WTC11 (cell line): ENCODE measurements at regions not wholly inside any gene's neighbourhood (a gene's known extent, or its start where the extent isn't known, plus 50 kb on each side); places are given as distances from the start of the nearest gene placed in this dataset.

Experiments used
- ATAC-seq: fragments of 200-7000 bp; cut with Tn5 transposase; 2 replicates; pipeline ENCODE4 v1.10.0; 2021; ENCODE audit warnings: mild to moderate bottlenecking, moderate library complexity
- CTCF ChIA-PET: fragments of 300-600 bp; sonication (Branson Sonifier 250); formaldehyde crosslinking; loops from one replicate; lab custom pipeline; 2021; ENCODE audit warnings: antibody characterized with exemption; lab: Charles Lee
- POLR2A ChIA-PET: fragments of 350-600 bp; sonication (Branson Sonifier 250); formaldehyde crosslinking; loops from one replicate; lab custom pipeline; 2021; ENCODE audit warnings: antibody characterized with exemption; lab: Charles Lee
- DNase-seq: peaks from one replicate; pipeline ENCODE4 v3.0.0; 2021; ENCODE audit warnings: low spot score
- H3K27ac Mint-ChIP-seq: 2 replicates; pipeline ENCODE4 v1.8.0; 2021; ENCODE audit warnings: mixed read lengths
- H3K27me3 Mint-ChIP-seq: 2 replicates; pipeline ENCODE4 v1.8.0; 2021; ENCODE audit warnings: low read depth, mild to moderate bottlenecking, moderate library complexity, mixed read lengths
- H3K36me3 Mint-ChIP-seq: 2 replicates; pipeline ENCODE4 v1.8.0; 2021; ENCODE audit warnings: mixed read lengths
- H3K4me1 Mint-ChIP-seq: 2 replicates; pipeline ENCODE4 v1.8.0; 2022; ENCODE audit warnings: mixed read lengths
- H3K4me3 Mint-ChIP-seq: 2 replicates; pipeline ENCODE4 v1.8.0; 2021; ENCODE audit warnings: mild to moderate bottlenecking, moderate library complexity, mixed read lengths
- H3K9me3 Mint-ChIP-seq: 2 replicates; pipeline ENCODE4 v1.8.0; 2021; ENCODE audit warnings: mixed read lengths
- CREM ChIP-seq: sonication (generic); formaldehyde crosslinking; IDR thresholded peaks from 2 replicates; pipeline ENCODE4 v1.8.1; 2022; ENCODE audit warnings: mild to moderate bottlenecking, missing genetic modification reagents, moderate library complexity
- CTCF ChIP-seq: fragments of 200-600 bp; IDR thresholded peaks from 2 replicates; pipeline ENCODE4 v1.8.0; 2022; ENCODE audit warnings: antibody characterized with exemption
- ELF4 ChIP-seq: sonication (generic); formaldehyde crosslinking; IDR thresholded peaks from 2 replicates; pipeline ENCODE4 v1.8.1; 2022; ENCODE audit warnings: low read depth, mild to moderate bottlenecking, moderate library complexity, missing genetic modification reagents
- ERG ChIP-seq: fragments of 250-450 bp; sonication (Bioruptor Pico); IDR thresholded peaks from 2 replicates; pipeline ENCODE4 v1.8.0; 2021; ENCODE audit warnings: mild to moderate bottlenecking
- GTF2I ChIP-seq: fragments of 250-450 bp; sonication (Bioruptor Pico); conservative IDR thresholded peaks from 2 replicates; pipeline ENCODE4 v1.4.0; 2021; ENCODE audit warnings: mild to moderate bottlenecking
- NFATC4 ChIP-seq: fragments of 250-450 bp; sonication (Bioruptor Pico); IDR thresholded peaks from 2 replicates; pipeline ENCODE4 v1.9.0; 2021; ENCODE audit warnings: mild to moderate bottlenecking
- NR1H2 ChIP-seq: sonication (generic); formaldehyde crosslinking; IDR thresholded peaks from 2 replicates; pipeline ENCODE4 v1.9.0; 2021; ENCODE audit warnings: mild to moderate bottlenecking, moderate library complexity, missing genetic modification reagents
- SOX15 ChIP-seq: fragments of 250-450 bp; sonication (Bioruptor Pico); IDR thresholded peaks from 2 replicates; pipeline ENCODE4 v1.9.0; 2021; ENCODE audit warnings: mild to moderate bottlenecking
- TCF7 ChIP-seq: sonication (generic); formaldehyde crosslinking; IDR thresholded peaks from 2 replicates; pipeline ENCODE4 v1.8.0; 2022; ENCODE audit warnings: mild to moderate bottlenecking, low read depth, missing genetic modification reagents, moderate library complexity
- ZNF121 ChIP-seq: sonication (generic); formaldehyde crosslinking; IDR thresholded peaks from 2 replicates; pipeline ENCODE4 v1.8.0; 2023; ENCODE audit warnings: missing genetic modification reagents
- ZNF138 ChIP-seq: sonication (generic); formaldehyde crosslinking; conservative IDR thresholded peaks from 2 replicates; pipeline ENCODE4 v1.8.1; 2022; ENCODE audit warnings: mild to moderate bottlenecking, moderate library complexity, missing genetic modification reagents
- ZNF232 ChIP-seq: sonication (generic); formaldehyde crosslinking; IDR thresholded peaks from 2 replicates; pipeline ENCODE4 v1.8.0; 2022; ENCODE audit warnings: mild to moderate bottlenecking, missing genetic modification reagents
- ZNF263 ChIP-seq: sonication (generic); formaldehyde crosslinking; IDR thresholded peaks from 2 replicates; pipeline ENCODE4 v1.8.1; 2022; ENCODE audit warnings: low read depth, mild to moderate bottlenecking, moderate library complexity, missing genetic modification reagents
- TF ChIP-seq, protein P1 (sequence below): sonication (generic); formaldehyde crosslinking; conservative IDR thresholded peaks from 2 replicates; pipeline ENCODE4 v1.8.1; 2023; ENCODE audit warnings: mild to moderate bottlenecking, low read depth, missing genetic modification reagents, moderate library complexity

- ChIA-PET POLR2A (no interaction called here), CTCF (interaction anchor here (1.5 kb wide), 1 partner anchor 94 kb away, joined by 5 read pairs; no protein-coding TSS in a partner anchor)
- DNase-seq: no peak
- no peak overlapping the region for H3K27ac Mint-ChIP-seq
- TF ChIP-seq ZNF138 (CRISPR knock-in tag) (no peak), NFATC4 (CRISPR knock-in tag) (no peak)
- peaks cover 17% of the 10 kb centered on the region for H3K9me3 Mint-ChIP-seq
- no peak overlapping the region for H3K4me3 Mint-ChIP-seq
- H3K4me1 Mint-ChIP-seq: peaks cover 37% of the 10 kb centered on the region
- no peak for ATAC-seq
- 0 out of 2 replicates have a peak, but pooled peaks cover 5% of the 10 kb centered on the region for H3K36me3 Mint-ChIP-seq
- no peaks in the 10 kb centered on the region for H3K27me3 Mint-ChIP-seq
These were observed 338.2 kb upstream of the PREP start for GRCh38 chr6:105740946-105741645.

DNA sequence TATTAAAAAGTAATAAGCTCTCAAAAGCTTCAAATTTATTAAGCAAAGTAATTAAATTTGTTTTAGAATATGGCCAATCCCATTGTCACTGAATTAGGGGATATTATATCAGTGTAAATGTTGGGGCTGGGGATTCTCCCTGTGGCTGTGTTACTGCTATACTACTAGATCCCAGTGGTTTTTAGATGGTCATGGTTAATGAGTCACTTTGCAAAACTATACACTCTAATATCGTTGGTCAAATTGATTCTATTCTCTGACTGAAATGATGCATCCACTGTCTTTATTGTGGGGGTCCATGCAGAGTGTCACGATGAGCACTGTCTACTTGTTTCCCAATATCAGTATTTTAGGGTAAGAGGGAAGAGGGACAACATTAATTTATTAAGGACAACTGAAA, 336.9 kb upstream of the PREP start:
- no peak overlapping the region for H3K4me3 Mint-ChIP-seq
- peaks cover 17% of the 10 kb centered on the region for H3K9me3 Mint-ChIP-seq
- no peaks in the 10 kb centered on the region for H3K27me3 Mint-ChIP-seq
- no peak overlapping the region for H3K27ac Mint-ChIP-seq
- 0 out of 2 replicates have a peak, but pooled peaks cover 5% of the 10 kb centered on the region for H3K36me3 Mint-ChIP-seq
- TF ChIP-seq ZNF232 (CRISPR knock-in tag): no peak
- TF ChIP-seq SOX15 (CRISPR knock-in tag): no peak
- TF ChIP-seq ERG (CRISPR knock-in tag): no peak
- no peak for TF ChIP-seq CREM (CRISPR knock-in tag)
- TF ChIP-seq ZNF263 (CRISPR knock-in tag): no peak
- TF ChIP-seq TCF7: no peak
- no peak for TF ChIP-seq GTF2I (CRISPR knock-in tag)
- no peak for TF ChIP-seq NR1H2
- TF ChIP-seq, protein P1, sequence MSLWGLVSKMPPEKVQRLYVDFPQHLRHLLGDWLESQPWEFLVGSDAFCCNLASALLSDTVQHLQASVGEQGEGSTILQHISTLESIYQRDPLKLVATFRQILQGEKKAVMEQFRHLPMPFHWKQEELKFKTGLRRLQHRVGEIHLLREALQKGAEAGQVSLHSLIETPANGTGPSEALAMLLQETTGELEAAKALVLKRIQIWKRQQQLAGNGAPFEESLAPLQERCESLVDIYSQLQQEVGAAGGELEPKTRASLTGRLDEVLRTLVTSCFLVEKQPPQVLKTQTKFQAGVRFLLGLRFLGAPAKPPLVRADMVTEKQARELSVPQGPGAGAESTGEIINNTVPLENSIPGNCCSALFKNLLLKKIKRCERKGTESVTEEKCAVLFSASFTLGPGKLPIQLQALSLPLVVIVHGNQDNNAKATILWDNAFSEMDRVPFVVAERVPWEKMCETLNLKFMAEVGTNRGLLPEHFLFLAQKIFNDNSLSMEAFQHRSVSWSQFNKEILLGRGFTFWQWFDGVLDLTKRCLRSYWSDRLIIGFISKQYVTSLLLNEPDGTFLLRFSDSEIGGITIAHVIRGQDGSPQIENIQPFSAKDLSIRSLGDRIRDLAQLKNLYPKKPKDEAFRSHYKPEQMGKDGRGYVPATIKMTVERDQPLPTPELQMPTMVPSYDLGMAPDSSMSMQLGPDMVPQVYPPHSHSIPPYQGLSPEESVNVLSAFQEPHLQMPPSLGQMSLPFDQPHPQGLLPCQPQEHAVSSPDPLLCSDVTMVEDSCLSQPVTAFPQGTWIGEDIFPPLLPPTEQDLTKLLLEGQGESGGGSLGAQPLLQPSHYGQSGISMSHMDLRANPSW (CRISPR knock-in tag): no peak
- no peak for TF ChIP-seq ELF4
- POLR2A ChIA-PET: no interaction called here
- CTCF ChIA-PET: no interaction called here
- DNase-seq (no peak), ATAC-seq (no peak)
- H3K4me1 Mint-ChIP-seq: peaks cover 33% of the 10 kb centered on the region

- Mint-ChIP-seq H3K4me1 (no peaks in the 10 kb centered on the region), H3K36me3 (0 out of 2 replicates have a peak, but pooled peaks cover 5% of the 10 kb centered on the region), H3K27me3 (no peaks in the 10 kb centered on the region), H3K4me3 (no peak overlapping the region), H3K9me3 (peaks cover 13% of the 10 kb centered on the region), H3K27ac (no peak overlapping the region)
- ATAC-seq (no peak), DNase-seq (no peak)
- POLR2A ChIA-PET: no interaction called here
- CTCF ChIA-PET: no interaction called here
- TF ChIP-seq CTCF: peak; percentile 40; the same call in 1 of the 2 replicates
- no peak for TF ChIP-seq ZNF121 (CRISPR knock-in tag)
These were observed 330.8 kb upstream of the PREP start for GRCh38 chr6:105733556-105734162.
